Cardiac muscle cell (in vitro differentiated cells and primary cell): ENCODE measurements at regions not wholly inside any gene's neighbourhood (a gene's known extent, or its start where the extent isn't known, plus 50 kb on each side); places are given as distances from the start of the nearest gene placed in this dataset.

Source experiments
- DNase-seq, 2 donors: peaks; one replicate each; pipeline versions ENCODE4 v3.0.0 to v3.0.0-alpha.2; 2010 to 2017; ENCODE audit warnings: low read depth in 1 of 2, low spot score in 1 of 2
- H3K27ac ChIP-seq: fragments of 200-600 bp; sonication (generic); 2 replicates; pipeline ENCODE4 v1.5.1; 2016
- H3K27me3 ChIP-seq: fragments of 200-600 bp; sonication (generic); 2 replicates; pipeline ENCODE4 v1.6.0; 2016; ENCODE audit warnings: control low read depth
- H3K36me3 ChIP-seq: fragments of 200-600 bp; sonication (generic); 2 replicates; pipeline ENCODE4 v1.5.1; 2016; ENCODE audit warnings: control low read depth
- H3K4me1 ChIP-seq: fragments of 200-600 bp; sonication (generic); 2 replicates; pipeline ENCODE4 v1.8.1; 2017; ENCODE audit warnings: low read depth, mild to moderate bottlenecking, mixed run types
- H3K4me3 ChIP-seq: fragments of 200-600 bp; sonication (generic); 2 replicates; pipeline ENCODE4 v1.5.1; 2016; ENCODE audit warnings: mild to moderate bottlenecking
- H3K9me3 ChIP-seq: fragments of 200-600 bp; sonication (generic); 2 replicates; pipeline ENCODE4 v1.5.1; 2017; ENCODE audit warnings: low read depth, mild to moderate bottlenecking, control low read depth
- TF ChIP-seq, protein P1 (sequence below): IDR thresholded peaks from 2 replicates; pipeline ENCODE4 v1.5.1; 2012; ENCODE audit warnings: low read depth, mild to moderate bottlenecking, low read length

DNA sequence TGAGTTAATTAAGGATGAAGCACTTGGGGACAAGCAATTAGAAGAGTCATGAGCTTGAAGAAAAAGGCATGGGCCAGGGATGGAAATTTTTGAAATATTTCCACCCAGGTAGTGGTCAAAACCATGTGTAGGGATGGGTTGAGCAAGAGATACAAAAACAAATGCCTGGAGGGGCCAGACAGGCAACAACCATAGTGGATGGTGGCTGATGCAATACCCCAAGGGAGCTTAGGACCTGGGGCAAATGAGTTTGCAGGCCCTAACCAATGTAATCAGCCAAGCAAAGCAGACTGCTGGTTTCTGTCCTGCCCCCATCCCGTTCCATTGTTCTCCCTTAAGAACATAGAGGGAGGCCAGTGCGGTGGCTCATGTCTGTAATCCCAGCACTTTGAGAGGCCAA, 119.1 kb upstream of the FGGY start:
- H3K9me3 ChIP-seq = no peaks in the 10 kb centered on the region
- no peaks in the 10 kb centered on the region for H3K36me3 ChIP-seq
- no peak overlapping the region for H3K4me3 ChIP-seq
- no peak for DNase-seq
- no peaks in the 10 kb centered on the region for H3K27me3 ChIP-seq
- TF ChIP-seq, protein P1, sequence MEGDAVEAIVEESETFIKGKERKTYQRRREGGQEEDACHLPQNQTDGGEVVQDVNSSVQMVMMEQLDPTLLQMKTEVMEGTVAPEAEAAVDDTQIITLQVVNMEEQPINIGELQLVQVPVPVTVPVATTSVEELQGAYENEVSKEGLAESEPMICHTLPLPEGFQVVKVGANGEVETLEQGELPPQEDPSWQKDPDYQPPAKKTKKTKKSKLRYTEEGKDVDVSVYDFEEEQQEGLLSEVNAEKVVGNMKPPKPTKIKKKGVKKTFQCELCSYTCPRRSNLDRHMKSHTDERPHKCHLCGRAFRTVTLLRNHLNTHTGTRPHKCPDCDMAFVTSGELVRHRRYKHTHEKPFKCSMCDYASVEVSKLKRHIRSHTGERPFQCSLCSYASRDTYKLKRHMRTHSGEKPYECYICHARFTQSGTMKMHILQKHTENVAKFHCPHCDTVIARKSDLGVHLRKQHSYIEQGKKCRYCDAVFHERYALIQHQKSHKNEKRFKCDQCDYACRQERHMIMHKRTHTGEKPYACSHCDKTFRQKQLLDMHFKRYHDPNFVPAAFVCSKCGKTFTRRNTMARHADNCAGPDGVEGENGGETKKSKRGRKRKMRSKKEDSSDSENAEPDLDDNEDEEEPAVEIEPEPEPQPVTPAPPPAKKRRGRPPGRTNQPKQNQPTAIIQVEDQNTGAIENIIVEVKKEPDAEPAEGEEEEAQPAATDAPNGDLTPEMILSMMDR = no peak
- no peak overlapping the region for H3K27ac ChIP-seq
- H3K4me1 ChIP-seq = no peaks in the 10 kb centered on the region

DNA sequence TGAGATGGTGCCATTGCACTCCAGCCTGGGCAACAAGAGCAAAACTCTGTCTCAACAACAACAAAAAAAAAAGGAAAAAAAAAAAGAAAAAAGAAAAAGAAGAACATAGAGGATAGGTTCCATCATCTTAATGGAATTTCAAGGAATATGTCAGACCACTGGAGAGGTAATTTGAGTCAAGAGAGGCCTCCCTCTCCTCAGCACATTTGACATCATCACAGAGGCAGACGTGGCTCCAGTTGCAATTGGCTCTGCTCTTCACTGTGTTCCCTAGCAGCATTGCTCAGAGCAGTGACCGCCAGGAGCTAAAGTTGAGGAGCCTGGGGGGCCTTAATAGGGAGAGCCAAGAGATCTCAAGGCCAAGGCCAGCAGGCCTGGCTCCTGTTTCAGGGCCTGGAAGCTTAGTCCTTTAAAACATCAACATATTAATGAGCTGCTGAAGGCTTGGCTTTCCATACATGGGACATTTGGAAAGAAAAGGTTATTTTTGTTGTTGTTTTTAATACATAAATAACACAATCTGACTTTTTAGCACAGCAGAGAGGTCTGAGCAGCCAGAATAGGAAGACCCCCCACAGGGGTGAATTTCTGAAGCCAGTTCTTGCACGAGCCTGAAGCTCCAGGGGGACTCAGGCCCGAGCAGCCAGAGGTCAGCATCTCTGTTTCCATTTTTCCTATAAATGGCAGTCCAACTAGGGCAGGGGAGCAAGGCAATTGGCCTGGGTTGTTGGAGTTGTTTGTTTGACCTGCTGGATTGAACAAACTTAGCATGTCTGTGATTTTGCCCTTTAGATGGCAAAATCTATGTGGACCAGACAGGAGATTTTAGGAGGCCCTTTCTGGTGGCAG, 118.3 kb upstream of the FGGY start:
- no peaks in the 10 kb centered on the region for H3K4me1 ChIP-seq
- H3K4me3 ChIP-seq = no peak overlapping the region
- TF ChIP-seq, protein P1 = no peak
- H3K27me3 ChIP-seq = no peaks in the 10 kb centered on the region
- H3K36me3 ChIP-seq = no peaks in the 10 kb centered on the region
- no peak overlapping the region for H3K27ac ChIP-seq
- H3K9me3 ChIP-seq = no peaks in the 10 kb centered on the region
- no peak for DNase-seq

GRCh38 chr1:59179673-59180072, 117.2 kb upstream of the FGGY start:
- Histone ChIP-seq H3K27ac (no peak overlapping the region), H3K4me1 (no peaks in the 10 kb centered on the region), H3K36me3 (no peaks in the 10 kb centered on the region), H3K4me3 (no peak overlapping the region), H3K9me3 (no peaks in the 10 kb centered on the region), H3K27me3 (no peaks in the 10 kb centered on the region)
- TF ChIP-seq, protein P1 = no peak
- no peak for DNase-seq

GRCh38 chr1:59180735-59181134, 116.2 kb upstream of the FGGY start:
- no peaks in the 10 kb centered on the region for H3K9me3 ChIP-seq

DNA sequence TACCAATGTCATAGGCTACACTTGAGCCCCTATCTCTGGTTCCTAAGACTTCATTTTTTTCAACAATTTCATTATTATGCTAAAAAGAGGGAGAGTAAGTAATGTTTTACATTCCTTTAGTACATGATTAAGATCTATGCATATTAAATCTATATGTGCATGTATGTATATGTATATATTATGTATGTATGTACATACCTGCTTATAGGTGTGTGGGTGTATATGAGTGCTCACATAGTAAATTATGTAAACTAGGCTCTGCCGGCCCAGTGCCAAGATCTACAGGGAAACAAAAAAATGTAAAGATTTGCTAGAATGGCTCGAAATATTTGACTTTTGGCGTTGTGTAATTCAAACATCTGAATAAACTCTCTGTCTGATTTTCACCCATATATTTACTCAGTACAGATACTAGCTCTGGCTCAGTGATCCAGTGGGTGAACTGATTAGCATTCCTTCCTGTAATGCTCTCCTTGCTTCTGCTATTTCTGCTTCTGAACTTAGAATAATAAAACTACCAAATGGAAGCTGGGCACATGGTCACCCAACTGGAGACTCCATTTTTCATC, 113.1 kb upstream of the FGGY start:
- TF ChIP-seq, protein P1 = no peak
- no peak for DNase-seq

More at GRCh38 chr1:59180735-59181134, 116.2 kb upstream of the FGGY start:
- TF ChIP-seq, protein P1 = no peak
- Histone ChIP-seq H3K27ac (no peak overlapping the region), H3K36me3 (no peaks in the 10 kb centered on the region), H3K27me3 (no peaks in the 10 kb centered on the region), H3K4me1 (no peaks in the 10 kb centered on the region), H3K4me3 (no peak overlapping the region)
- DNase-seq = no peak

More for the DNA sequence above, 113.1 kb upstream of the FGGY start:
- Histone ChIP-seq H3K9me3 (no peaks in the 10 kb centered on the region), H3K4me1 (no peaks in the 10 kb centered on the region), H3K36me3 (no peaks in the 10 kb centered on the region), H3K27ac (no peak overlapping the region), H3K27me3 (no peaks in the 10 kb centered on the region), H3K4me3 (no peak overlapping the region)
